ENCODE measurements at regions not wholly inside any gene's neighbourhood (a gene's known extent, or its start where the extent isn't known, plus 50 kb on each side); places are given as distances from the start of the nearest gene placed in this dataset.

DNA sequence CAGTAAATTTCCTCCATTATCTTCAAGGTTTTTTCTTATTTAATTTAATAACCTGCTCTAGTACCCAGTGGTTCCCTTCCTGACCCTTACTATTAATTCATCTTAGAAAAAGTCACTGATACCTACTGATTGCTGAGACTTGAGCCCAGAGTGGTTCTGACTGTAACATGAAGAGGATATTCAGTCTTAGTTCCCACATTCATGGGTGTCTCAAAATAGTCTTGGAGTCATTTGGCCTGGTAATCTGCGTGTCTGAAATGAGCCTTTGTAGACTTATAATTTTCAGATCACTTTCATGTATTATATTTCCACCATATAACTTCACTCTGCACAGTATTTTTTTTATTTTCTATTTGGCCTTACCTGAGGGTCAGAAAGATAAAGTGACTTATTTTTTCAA lies 732.0 kb upstream of the KIF2B start (continued):
- TF ChIP-seq, protein P1, sequence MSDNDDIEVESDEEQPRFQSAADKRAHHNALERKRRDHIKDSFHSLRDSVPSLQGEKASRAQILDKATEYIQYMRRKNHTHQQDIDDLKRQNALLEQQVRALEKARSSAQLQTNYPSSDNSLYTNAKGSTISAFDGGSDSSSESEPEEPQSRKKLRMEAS (IDR thresholded peaks at IDR 0.05), result no peak
- no peak for TF ChIP-seq SP1 (IDR thresholded peaks at IDR 0.05; ENCODE audit: low read depth)
- no peak for TF ChIP-seq SRF (IDR thresholded peaks at IDR 0.05; ENCODE audit: low read depth)
- no peak for TF ChIP-seq EZH2phosphoT487 (IDR thresholded peaks at IDR 0.05; ENCODE audit: borderline replicate concordance)
- TF ChIP-seq YY1 (IDR thresholded peaks at IDR 0.05; ENCODE audit: extremely low read depth, insufficient replicate concordance, low read depth, low read length), result no peak
- no peak for TF ChIP-seq ZNF274 (IDR thresholded peaks at IDR 0.05; ENCODE audit: low read depth, low read length)
- TF ChIP-seq FOSL1 (IDR thresholded peaks at IDR 0.05; ENCODE audit: low read depth), result no peak
- no peak for TF ChIP-seq POLR2A (IDR thresholded peaks at IDR 0.05; ENCODE audit: borderline replicate concordance, extremely low read depth, insufficient read depth, insufficient read length)

DNA sequence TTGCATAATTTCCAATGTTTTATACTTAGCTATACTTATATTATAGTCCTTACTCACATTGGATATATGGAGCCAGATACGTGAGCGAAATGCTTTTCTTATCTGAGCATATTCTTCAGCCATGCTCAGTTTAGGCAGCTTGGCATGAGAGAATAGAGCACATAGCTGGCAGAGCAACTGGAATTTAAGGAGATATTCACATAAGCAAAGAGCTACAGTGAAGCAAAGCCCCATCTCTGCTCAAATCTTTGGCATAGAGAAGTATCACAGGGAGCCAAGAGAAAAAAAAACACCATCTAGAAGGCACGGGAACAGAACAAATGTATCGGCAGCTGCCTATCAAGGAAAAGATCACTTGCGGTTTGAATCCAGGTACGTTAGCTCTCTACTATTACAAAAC lies 734.2 kb upstream of the KIF2B start:
- H3K4me2 ChIP-seq (ENCODE audit: low read length), result no peak overlapping the region
- no peaks in the 10 kb centered on the region for H3K27me3 ChIP-seq (ENCODE audit: insufficient read depth, low read length)
- H4K20me1 ChIP-seq (ENCODE audit: insufficient read depth), result no peaks in the 10 kb centered on the region
- no peaks in the 10 kb centered on the region for H3K9me2 ChIP-seq (ENCODE audit: insufficient read depth)
- TF ChIP-seq SIN3A (IDR thresholded peaks at IDR 0.05; ENCODE audit: low read depth) (no peak), POLR2A (IDR thresholded peaks at IDR 0.05; ENCODE audit: borderline replicate concordance, extremely low read depth, insufficient read depth, insufficient read length) (no peak), ZNF274 (IDR thresholded peaks at IDR 0.05; ENCODE audit: low read depth, low read length) (no peak), ZBTB33 (IDR thresholded peaks at IDR 0.05; ENCODE audit: extremely low read depth, insufficient replicate concordance, low read length) (no peak), SRF (IDR thresholded peaks at IDR 0.05; ENCODE audit: low read depth) (no peak)
- TF ChIP-seq, protein P2, sequence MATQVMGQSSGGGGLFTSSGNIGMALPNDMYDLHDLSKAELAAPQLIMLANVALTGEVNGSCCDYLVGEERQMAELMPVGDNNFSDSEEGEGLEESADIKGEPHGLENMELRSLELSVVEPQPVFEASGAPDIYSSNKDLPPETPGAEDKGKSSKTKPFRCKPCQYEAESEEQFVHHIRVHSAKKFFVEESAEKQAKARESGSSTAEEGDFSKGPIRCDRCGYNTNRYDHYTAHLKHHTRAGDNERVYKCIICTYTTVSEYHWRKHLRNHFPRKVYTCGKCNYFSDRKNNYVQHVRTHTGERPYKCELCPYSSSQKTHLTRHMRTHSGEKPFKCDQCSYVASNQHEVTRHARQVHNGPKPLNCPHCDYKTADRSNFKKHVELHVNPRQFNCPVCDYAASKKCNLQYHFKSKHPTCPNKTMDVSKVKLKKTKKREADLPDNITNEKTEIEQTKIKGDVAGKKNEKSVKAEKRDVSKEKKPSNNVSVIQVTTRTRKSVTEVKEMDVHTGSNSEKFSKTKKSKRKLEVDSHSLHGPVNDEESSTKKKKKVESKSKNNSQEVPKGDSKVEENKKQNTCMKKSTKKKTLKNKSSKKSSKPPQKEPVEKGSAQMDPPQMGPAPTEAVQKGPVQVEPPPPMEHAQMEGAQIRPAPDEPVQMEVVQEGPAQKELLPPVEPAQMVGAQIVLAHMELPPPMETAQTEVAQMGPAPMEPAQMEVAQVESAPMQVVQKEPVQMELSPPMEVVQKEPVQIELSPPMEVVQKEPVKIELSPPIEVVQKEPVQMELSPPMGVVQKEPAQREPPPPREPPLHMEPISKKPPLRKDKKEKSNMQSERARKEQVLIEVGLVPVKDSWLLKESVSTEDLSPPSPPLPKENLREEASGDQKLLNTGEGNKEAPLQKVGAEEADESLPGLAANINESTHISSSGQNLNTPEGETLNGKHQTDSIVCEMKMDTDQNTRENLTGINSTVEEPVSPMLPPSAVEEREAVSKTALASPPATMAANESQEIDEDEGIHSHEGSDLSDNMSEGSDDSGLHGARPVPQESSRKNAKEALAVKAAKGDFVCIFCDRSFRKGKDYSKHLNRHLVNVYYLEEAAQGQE (IDR thresholded peaks at IDR 0.05; ENCODE audit: low read depth), result no peak
- DNase-seq (ENCODE audit: low read depth, low spot score) (no peak), ATAC-seq (no peak)
- CTCF ChIA-PET, result no interaction called here
- H3K36me3 ChIP-seq (ENCODE audit: control insufficient read depth in 1 of 2, insufficient read depth in 2 of 2, low read length in 2 of 2), result no peaks in the 10 kb centered on the region
- RAD21 ChIA-PET (ENCODE audit: low non-redundant PET in 1 of 2, low total read pairs in 2 of 2, uncharacterized antibody in 2 of 2, unreplicated experiment in 2 of 2), result no interaction called here
- POLR2A ChIA-PET, result no interaction called here
- no peaks in the 10 kb centered on the region for H3K4me1 ChIP-seq (ENCODE audit: control insufficient read depth in 1 of 2, insufficient read depth in 2 of 2, low read length in 2 of 2)
- BruUV-seq (replicated peaks), result no TSS peak
- no peak overlapping the region for H2AFZ ChIP-seq (ENCODE audit: low read depth, low read length, poor library complexity, severe bottlenecking)
- intact Hi-C loops (cut with micrococcal nuclease), result no loop called here
- H3K4me3 ChIP-seq (replicated peaks in 1 of 2; ENCODE audit: low read depth in 1 of 2, low read length in 2 of 2), result no peak overlapping the region
- H3K9me3 ChIP-seq (ENCODE audit: control insufficient read depth in 1 of 2, insufficient read depth in 1 of 2, low read depth in 1 of 2, low read length in 2 of 2), result peaks cover 28 to 58% of the 10 kb centered on the region in 2 experiments; a peak in 3 of 4 replicates
- H3K27ac ChIP-seq (ENCODE audit: low read depth, low read length), result no peak overlapping the region
- H3K79me2 ChIP-seq (ENCODE audit: insufficient read depth, low read length), result no peaks in the 10 kb centered on the region
- no peak overlapping the region for H3K9ac ChIP-seq (ENCODE audit: low read length)

All from HCT116 (cell line).